Thyroid gland (tissue), 4 donors: ENCODE measurements at regions not wholly inside any gene's neighbourhood (a gene's known extent, or its start where the extent isn't known, plus 50 kb on each side); places are given as distances from the start of the nearest gene placed in this dataset.

Experiments used
- DNase-seq, 2 donors: peaks; one replicate each; pipeline ENCODE4 v3.0.0-alpha.2; 2019
- H3K27ac ChIP-seq, 3 donors: fragments of 200-600 bp; sonication (generic); 1 replicate in 2 of 3; 2 replicates in 1 of 3; pipeline ENCODE4 v1.5.1; 2016 to 2019; ENCODE audit warnings: mild to moderate bottlenecking in 1 of 3, moderate library complexity in 1 of 3
- H3K27me3 ChIP-seq: fragments of 200-600 bp; sonication (generic); one replicate; pipeline ENCODE4 v1.5.1; 2019
- H3K36me3 ChIP-seq, 2 donors: fragments of 200-600 bp; sonication (generic); one replicate each; pipeline ENCODE4 v1.5.1; 2016 to 2019
- H3K4me1 ChIP-seq, 2 donors: fragments of 200-600 bp; sonication (generic); one replicate each; pipeline ENCODE4 v1.5.1; 2017 to 2019
- H3K4me3 ChIP-seq, 3 donors: fragments of 200-600 bp; sonication (generic); replicated peaks in 1 of 3; 1 replicate in 2 of 3; 2 replicates in 1 of 3; pipeline ENCODE4 v1.5.1; 2016; ENCODE audit warnings: mild to moderate bottlenecking in 1 of 3
- H3K9me3 ChIP-seq: fragments of 200-600 bp; sonication (generic); one replicate; pipeline ENCODE4 v1.5.1; 2017
- CTCF ChIP-seq, 6 experiments: fragments of 200-600 bp in 3 of 6; fragments of 450-650 bp in 3 of 6; sonication (generic) in 3 of 6; IDR thresholded peaks; one replicate each; pipeline ENCODE4 v1.5.1; 2016 to 2019; ENCODE audit warnings: antibody characterized with exemption in 6 of 6, mild to moderate bottlenecking in 2 of 6, inconsistent platforms in 1 of 6, moderate library complexity in 1 of 6
- POLR2A ChIP-seq, 2 donors: fragments of 450-650 bp; IDR thresholded peaks; one replicate each; pipeline ENCODE4 v1.6.1; 2017; ENCODE audit warnings: antibody characterized with exemption in 2 of 2, mild to moderate bottlenecking in 2 of 2, moderate library complexity in 1 of 2
- WGBS, 2 donors: methylation state at CpG; one replicate each; pipeline ENCODE4 v1.1.5; 2017; 5-methylcytosine and 5-hydroxymethylcytosine counted together
- intact Hi-C: fragments of 100-400 bp; cut with DNase I; formaldehyde crosslinking; loops from one replicate; pipeline ENCODE4 v1.15.1; 2023

GRCh38 chrX:20451929-20452328 is 185.2 kb upstream of the RPS6KA3 start:
- Histone ChIP-seq H3K27ac (no peak overlapping the region), H3K9me3 (no peaks in the 10 kb centered on the region), H3K4me3 (no peak overlapping the region), H3K27me3 (no peaks in the 10 kb centered on the region), H3K36me3 (no peaks in the 10 kb centered on the region), H3K4me1 (no peaks in the 10 kb centered on the region)
- intact Hi-C loops, result no loop called here
- no peak for TF ChIP-seq POLR2A (IDR thresholded peaks at IDR 0.05)
- TF ChIP-seq CTCF (IDR thresholded peaks at IDR 0.05), result no peak
- no peak for DNase-seq
- WGBS, 2 donors, result 88% methylated on average over 2 of the region's 2 CpGs

- no peak overlapping the region for H3K27ac ChIP-seq
- H3K4me1 ChIP-seq, result no peaks in the 10 kb centered on the region
- TF ChIP-seq CTCF (IDR thresholded peaks at IDR 0.05), result no peak
- no peak for TF ChIP-seq POLR2A (IDR thresholded peaks at IDR 0.05)
- H3K4me3 ChIP-seq, result no peak overlapping the region
- no peaks in the 10 kb centered on the region for H3K9me3 ChIP-seq
- 79 to 80% methylated on average over 2 of the region's 2 CpGs for WGBS, 2 donors
- H3K27me3 ChIP-seq, result no peaks in the 10 kb centered on the region
- intact Hi-C loops, result no loop called here
- no peak for DNase-seq
- no peaks in the 10 kb centered on the region for H3K36me3 ChIP-seq
These were observed 178.4 kb upstream of the RPS6KA3 start for GRCh38 chrX:20445109-20445508.

GRCh38 chrX:20442597-20442996 is 175.9 kb upstream of the RPS6KA3 start:
- H3K27ac ChIP-seq, result no peak overlapping the region
- intact Hi-C loops, result no loop called here
- 33 to 40% methylated on average over 2 to 3 of the region's 3 CpGs for WGBS, 2 donors
- DNase-seq, result peak; percentile 81 to 83
- H3K27me3 ChIP-seq, result no peaks in the 10 kb centered on the region
- H3K4me3 ChIP-seq, result no peak overlapping the region
- H3K36me3 ChIP-seq, result no peaks in the 10 kb centered on the region
- TF ChIP-seq CTCF (IDR thresholded peaks at IDR 0.05) (peak in 4 of 6 experiments; percentile 52 to 61 (median 55)), POLR2A (IDR thresholded peaks at IDR 0.05) (no peak)
- no peaks in the 10 kb centered on the region for H3K9me3 ChIP-seq
- H3K4me1 ChIP-seq, result no peaks in the 10 kb centered on the region

- no peak for TF ChIP-seq POLR2A (IDR thresholded peaks at IDR 0.05)
- no peak for TF ChIP-seq CTCF (IDR thresholded peaks at IDR 0.05)
These were observed 174.4 kb upstream of the RPS6KA3 start for GRCh38 chrX:20441123-20441522.

GRCh38 chrX:20438871-20439526 is 172.3 kb upstream of the RPS6KA3 start:
- intact Hi-C loops, result no loop called here
- H3K4me3 ChIP-seq, result no peak overlapping the region
- 80 to 83% methylated on average over 9 of the region's 9 CpGs for WGBS, 2 donors
- no peaks in the 10 kb centered on the region for H3K36me3 ChIP-seq
- H3K27ac ChIP-seq, result no peak overlapping the region
- TF ChIP-seq CTCF (IDR thresholded peaks at IDR 0.05) (no peak), POLR2A (IDR thresholded peaks at IDR 0.05) (no peak)
- DNase-seq, result peak in 1 of 2 donors; percentile 3
- H3K9me3 ChIP-seq, result no peaks in the 10 kb centered on the region
- no peaks in the 10 kb centered on the region for H3K27me3 ChIP-seq
- H3K4me1 ChIP-seq, result no peaks in the 10 kb centered on the region

More at GRCh38 chrX:20441123-20441522, 174.4 kb upstream of the RPS6KA3 start:
- H3K27ac ChIP-seq, result no peak overlapping the region
- H3K4me3 ChIP-seq, result no peak overlapping the region
- no peaks in the 10 kb centered on the region for H3K27me3 ChIP-seq
- no peak for DNase-seq
- no peaks in the 10 kb centered on the region for H3K9me3 ChIP-seq
- 89 to 95% methylated on average over 1 of the region's 1 CpG for WGBS, 2 donors
- intact Hi-C loops, result no loop called here
- no peaks in the 10 kb centered on the region for H3K4me1 ChIP-seq
- H3K36me3 ChIP-seq, result no peaks in the 10 kb centered on the region
